HepG2 (cell line): ENCODE measurements at regions not wholly inside any gene's neighbourhood (a gene's known extent, or its start where the extent isn't known, plus 50 kb on each side); places are given as distances from the start of the nearest gene placed in this dataset.

ENCODE experiments used
- ATAC-seq: fragments of 200-7000 bp; cut with Tn5 transposase; 3 replicates; pipeline ENCODE4 v1.9.1; 2020; ENCODE audit warnings: mild to moderate bottlenecking, moderate library complexity
- BruUV-seq: library from RNA; stranded (reverse); fragments of 400-500 nt; replicated peaks from 2 replicates; lab custom pipeline; 2021; lab: Mats Ljungman, UMichigan
- CTCF ChIA-PET: fragments of 300-600 bp; formaldehyde crosslinking; extraction: SDS; loops from one replicate; lab custom pipeline; 2021; ENCODE audit warnings: low total read pairs, inconsistent platforms, low intra/inter-chr PET ratio; lab: Yijun Ruan, JAX
- POLR2A ChIA-PET: fragments of 350-600 bp; sonication (Branson Sonifier 250); formaldehyde crosslinking; loops from one replicate; lab custom pipeline; 2020; ENCODE audit warnings: antibody characterized with exemption, inconsistent platforms; lab: Yijun Ruan, JAX
- DNase-seq: peaks from one replicate; pipeline ENCODE4 v3.0.0-alpha.2; 2015; ENCODE audit warnings: low spot score
- FAIRE-seq: peaks from 3 replicates; lab custom pipeline; 2011; peaks lifted over from hg19 to GRCh38; lab: Jason Lieb, UNC
- H2AFZ ChIP-seq: one replicate; pipeline ENCODE4 v1.6.1; 2011; ENCODE audit warnings: low read length, inconsistent platforms
- H3K27ac ChIP-seq: fragments of 300-600 bp; 3 replicates; pipeline ENCODE4 v1.8.0; 2011; ENCODE audit warnings: mixed run types, mild to moderate bottlenecking, mixed read lengths, low read length, inconsistent platforms; ENCODE audit not compliant: insufficient read depth; ENCODE audit errors: extremely low read length
- H3K27me3 ChIP-seq, 2 experiments: fragments of 200-600 bp in 1 of 2; 2 replicates in 1 of 2; 3 replicates in 1 of 2; pipeline versions ENCODE4 v1.6.0 to v1.8.0; 2011; ENCODE audit warnings: low read length in 2 of 2, mild to moderate bottlenecking in 2 of 2, moderate library complexity in 2 of 2, inconsistent platforms in 1 of 2; ENCODE audit not compliant: insufficient read depth in 2 of 2, control insufficient read depth in 1 of 2
- H3K36me3 ChIP-seq, 2 experiments: fragments of 200-600 bp in 1 of 2; replicated peaks in 1 of 2; 2 replicates in 1 of 2; 3 replicates in 1 of 2; pipeline versions ENCODE4 v1.5.1 to v1.8.0; 2011; ENCODE audit warnings: low read length in 2 of 2, inconsistent platforms in 1 of 2; ENCODE audit not compliant: insufficient read depth in 2 of 2, control insufficient read depth in 1 of 2
- H3K4me1 ChIP-seq: 2 replicates; pipeline ENCODE4 v1.5.1; 2012; ENCODE audit warnings: low read length, inconsistent platforms; ENCODE audit not compliant: insufficient read depth
- H3K4me2 ChIP-seq: 2 replicates; pipeline ENCODE4 v1.6.0; 2011; ENCODE audit warnings: low read depth, low read length, inconsistent platforms
- H3K4me3 ChIP-seq, 3 experiments: fragments of 200-600 bp in 1 of 3; sonication (generic), shearing (Covaris generic) in 1 of 3; replicated peaks in 1 of 3; 2 replicates each; pipeline ENCODE4 v1.5.1; 2011 to 2016; ENCODE audit warnings: low read length in 3 of 3, inconsistent platforms in 2 of 3, low read depth in 2 of 3, mild to moderate bottlenecking in 2 of 3, control low read depth in 1 of 3, mixed read lengths in 1 of 3; ENCODE audit not compliant: insufficient read depth in 1 of 3
- H3K79me2 ChIP-seq: one replicate; pipeline ENCODE4 v1.6.1; 2011; ENCODE audit warnings: low read length, inconsistent platforms; ENCODE audit not compliant: insufficient read depth
- H3K9ac ChIP-seq: 2 replicates; pipeline ENCODE4 v1.6.0; 2011; ENCODE audit warnings: mild to moderate bottlenecking, low read depth, low read length, inconsistent platforms; ENCODE audit not compliant: insufficient read depth
- H3K9me3 ChIP-seq: 2 replicates; pipeline ENCODE4 v1.5.1; 2012; ENCODE audit warnings: mild to moderate bottlenecking, low read length
- H4K20me1 ChIP-seq: 2 replicates; pipeline ENCODE4 v1.6.0; 2011; ENCODE audit warnings: inconsistent platforms, mild to moderate bottlenecking, low read length, moderate library complexity; ENCODE audit not compliant: insufficient read depth
- ATF3 ChIP-seq: sonication (generic); formaldehyde crosslinking; IDR thresholded peaks from 2 replicates; pipeline ENCODE4 v1.4.0; 2020; ENCODE audit warnings: missing genetic modification reagents
- FIP1L1 ChIP-seq: fragments of 200-400 bp; formaldehyde crosslinking; IDR thresholded peaks from 2 replicates; pipeline ENCODE4 v1.6.1; 2018; ENCODE audit warnings: low read depth, mild to moderate bottlenecking, low read length, moderate library complexity, borderline replicate concordance; ENCODE audit not compliant: insufficient read depth
- FOXK2 ChIP-seq: fragments of 450-650 bp; IDR thresholded peaks from 2 replicates; pipeline ENCODE4 v1.6.1; 2016
- NFE2L2 ChIP-seq: fragments of 150-350 bp; IDR thresholded peaks from 2 replicates; pipeline ENCODE4 v1.6.1; 2014; ENCODE audit warnings: low read length
- NFYB ChIP-seq: sonication (generic); formaldehyde crosslinking; IDR thresholded peaks from 2 replicates; pipeline ENCODE4 v1.4.0; 2020; ENCODE audit warnings: missing genetic modification reagents
- PLRG1 ChIP-seq: fragments of 450-650 bp; conservative IDR thresholded peaks from 2 replicates; pipeline ENCODE4 v1.6.1; 2016
- SAFB2 ChIP-seq: sonication (generic); formaldehyde crosslinking; IDR thresholded peaks from 2 replicates; pipeline ENCODE4 v1.5.1; 2020; ENCODE audit warnings: missing genetic modification reagents, low read depth, mild to moderate bottlenecking, borderline replicate concordance
- SP4 ChIP-seq: sonication (generic); formaldehyde crosslinking; IDR thresholded peaks from 2 replicates; pipeline ENCODE4 v1.8.1; 2023; ENCODE audit warnings: mild to moderate bottlenecking, missing genetic modification reagents
- TERF1 ChIP-seq: sonication (generic); formaldehyde crosslinking; IDR thresholded peaks from 2 replicates; pipeline ENCODE4 v1.8.0; 2022; ENCODE audit warnings: mild to moderate bottlenecking, missing genetic modification reagents, moderate library complexity
- ZKSCAN1 ChIP-seq: fragments of 150-350 bp; IDR thresholded peaks from 2 replicates; pipeline ENCODE4 v1.6.1; 2014; ENCODE audit warnings: low read length
- ZNF101 ChIP-seq: sonication (generic); formaldehyde crosslinking; IDR thresholded peaks from 2 replicates; pipeline ENCODE4 v1.4.0; 2020; ENCODE audit warnings: mild to moderate bottlenecking, low read depth, missing genetic modification reagents, borderline replicate concordance
- ZNF234 ChIP-seq: sonication (generic); formaldehyde crosslinking; conservative IDR thresholded peaks from 2 replicates; pipeline ENCODE4 v1.5.1; 2020; ENCODE audit warnings: mild to moderate bottlenecking, missing genetic modification reagents
- ZNF878 ChIP-seq: sonication (generic); formaldehyde crosslinking; IDR thresholded peaks from 2 replicates; pipeline ENCODE4 v1.8.1; 2023; ENCODE audit warnings: mild to moderate bottlenecking, missing genetic modification reagents, moderate library complexity
- WGBS: methylation state at CpG from one replicate; pipeline ENCODE4 v1.1.6; 2017; ENCODE audit warnings: low lambda C conversion rate; 5-methylcytosine and 5-hydroxymethylcytosine counted together
- in situ Hi-C: cut with HindIII; loops from 2 replicates; pipeline ENCODE4 v1.10.0; 2017; ENCODE audit warnings: low pct_unique_long_range_greater_than_20kb; ENCODE audit not compliant: extremely low pct_ligation_motif_present
- intact Hi-C: fragments of 100-400 bp; cut with micrococcal nuclease; formaldehyde crosslinking; loops from one replicate; pipeline ENCODE4 v1.10.0; 2022; ENCODE audit not compliant: unreplicated experiment
- TF ChIP-seq, protein P1 (sequence below): IDR thresholded peaks from 2 replicates; pipeline ENCODE4 v1.6.1; 2016; ENCODE audit warnings: missing compliant biosample characterization, missing genetic modification reagents, borderline replicate concordance

GRCh38 chr6:141413196-141413595 lies 719.5 kb upstream of the GJE1 start:
- CTCF ChIA-PET = no interaction called here
- BruUV-seq = no TSS peak
- H3K4me3 ChIP-seq = no peak overlapping the region
- no peak for FAIRE-seq
- H3K9me3 ChIP-seq = peaks cover 13% of the 10 kb centered on the region
- TF ChIP-seq ZNF101 (CRISPR knock-in tag) (no peak), SAFB2 (CRISPR knock-in tag) (no peak), FOXK2 (no peak)
- TF ChIP-seq, protein P1, sequence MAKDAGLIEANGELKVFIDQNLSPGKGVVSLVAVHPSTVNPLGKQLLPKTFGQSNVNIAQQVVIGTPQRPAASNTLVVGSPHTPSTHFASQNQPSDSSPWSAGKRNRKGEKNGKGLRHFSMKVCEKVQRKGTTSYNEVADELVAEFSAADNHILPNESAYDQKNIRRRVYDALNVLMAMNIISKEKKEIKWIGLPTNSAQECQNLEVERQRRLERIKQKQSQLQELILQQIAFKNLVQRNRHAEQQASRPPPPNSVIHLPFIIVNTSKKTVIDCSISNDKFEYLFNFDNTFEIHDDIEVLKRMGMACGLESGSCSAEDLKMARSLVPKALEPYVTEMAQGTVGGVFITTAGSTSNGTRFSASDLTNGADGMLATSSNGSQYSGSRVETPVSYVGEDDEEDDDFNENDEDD = no peak
- TF ChIP-seq, all 625 proteins: peak for 0
- no peak overlapping the region for H2AFZ ChIP-seq
- H3K9ac ChIP-seq = no peak overlapping the region
- no peaks in the 10 kb centered on the region for H3K27me3 ChIP-seq
- POLR2A ChIA-PET = no interaction called here
- 0% methylated on average over 1 of the region's 1 CpG for WGBS
- no peak overlapping the region for H3K27ac ChIP-seq
- in situ Hi-C loops = no loop called here
- no peaks in the 10 kb centered on the region for H3K36me3 ChIP-seq
- no peaks in the 10 kb centered on the region for H3K79me2 ChIP-seq
- no peaks in the 10 kb centered on the region for H4K20me1 ChIP-seq
- no peak for DNase-seq
- no peak overlapping the region for H3K4me2 ChIP-seq
- H3K4me1 ChIP-seq = no peaks in the 10 kb centered on the region
- no peak for ATAC-seq
- intact Hi-C loops = no loop called here

DNA sequence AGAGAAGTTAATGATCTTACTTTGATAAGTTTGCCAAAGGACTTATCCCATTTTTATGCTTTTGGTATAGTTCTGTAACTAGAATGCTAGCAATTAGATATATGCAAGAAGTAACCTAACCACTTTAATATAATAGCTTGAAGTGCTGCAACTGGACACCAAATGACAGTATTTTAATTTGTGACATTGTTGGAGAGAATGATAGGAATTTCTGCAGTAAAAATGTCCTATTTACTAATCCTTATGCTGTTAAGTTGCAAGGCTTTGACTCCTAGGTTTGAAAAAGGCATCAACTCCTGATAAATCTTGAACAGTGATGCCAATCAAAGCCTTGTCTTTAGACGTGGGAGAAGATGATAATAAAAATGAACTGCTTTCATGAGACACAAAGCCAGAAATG lies 726.0 kb upstream of the GJE1 start:
- no peak for DNase-seq
- H3K4me2 ChIP-seq = no peak overlapping the region
- no peak for FAIRE-seq
- no peaks in the 10 kb centered on the region for H3K4me1 ChIP-seq
- no peaks in the 10 kb centered on the region for H3K36me3 ChIP-seq
- no peak overlapping the region for H3K9ac ChIP-seq
- H3K79me2 ChIP-seq = no peaks in the 10 kb centered on the region
- H3K9me3 ChIP-seq = peaks cover 21% of the 10 kb centered on the region
- TF ChIP-seq ZNF234 (CRISPR knock-in tag) (no peak), SP4 (CRISPR knock-in tag) (no peak), ZNF878 (CRISPR knock-in tag) (no peak), PLRG1 (no peak), FIP1L1 (no peak), ZKSCAN1 (no peak), ATF3 (CRISPR knock-in tag) (no peak), TERF1 (CRISPR knock-in tag) (no peak), NFYB (CRISPR knock-in tag) (no peak), NFE2L2 (no peak)
- no peak for ATAC-seq
- H2AFZ ChIP-seq = no peak overlapping the region
- intact Hi-C loops = no loop called here
- no peak overlapping the region for H3K4me3 ChIP-seq
- H3K27me3 ChIP-seq = no peaks in the 10 kb centered on the region
- POLR2A ChIA-PET = no interaction called here
- 0% methylated on average over 1 of the region's 1 CpG for WGBS
- CTCF ChIA-PET = no interaction called here
- no TSS peak for BruUV-seq
- no peak overlapping the region for H3K27ac ChIP-seq
- no peaks in the 10 kb centered on the region for H4K20me1 ChIP-seq
- in situ Hi-C loops = no loop called here
